Hippocampal formation (tissue), 2 donors: ENCODE measurements at regions not wholly inside any gene's neighbourhood (a gene's known extent, or its start where the extent isn't known, plus 50 kb on each side); places are given as distances from the start of the nearest gene placed in this dataset.
"Not testable (repeated sequence)": the region's sequence is repeated elsewhere in the genome, so short reads cannot be mapped to it uniquely, and the experiment has no call there.

Experiments
- DNase-seq, 2 donors: peaks; one replicate each; lab custom pipeline; 2025; lab: John Stamatoyannopoulos, UW

- no peak for DNase-seq
Measured at GRCh38 chr3:18236726-18237125, 188.4 kb downstream of the SATB1 start.

- no peak for DNase-seq
Measured at GRCh38 chr3:18234717-18235335, 190.3 kb downstream of the SATB1 start.

GRCh38 chr3:18233987-18234716 lies 191.0 kb downstream of the SATB1 start:
- no peak for DNase-seq

GRCh38 chr3:18232317-18232716 lies 192.8 kb downstream of the SATB1 start:
- no peak for DNase-seq

- DNase-seq: no peak
Measured at GRCh38 chr3:18228060-18228459, 197.1 kb downstream of the SATB1 start.

- DNase-seq: no peak
Measured at GRCh38 chr3:18225709-18226108, 199.4 kb downstream of the SATB1 start.

GRCh38 chr3:18224426-18224825 lies 200.7 kb downstream of the SATB1 start:
- no peak for DNase-seq

GRCh38 chr3:18223974-18224373 lies 201.2 kb downstream of the SATB1 start:
- DNase-seq: no peak

- DNase-seq: peak in 1 of 2 donors; percentile 10
Measured at GRCh38 chr3:18223571-18223970, 201.6 kb downstream of the SATB1 start.

- DNase-seq: no peak
Measured at GRCh38 chr3:18222686-18223085, 202.5 kb downstream of the SATB1 start.

GRCh38 chr3:18217507-18218174 lies 207.5 kb downstream of the SATB1 start:
- DNase-seq: no peak

- no peak for DNase-seq
Measured at GRCh38 chr3:18216996-18217395, 208.1 kb downstream of the SATB1 start.

- no peak for DNase-seq
Measured at GRCh38 chr3:18215639-18216038, 209.5 kb downstream of the SATB1 start.

- DNase-seq: no peak
Measured at GRCh38 chr3:18211116-18211515, 214.0 kb downstream of the SATB1 start.

GRCh38 chr3:18208856-18209255 lies 216.3 kb downstream of the SATB1 start:
- no peak for DNase-seq

GRCh38 chr3:18208091-18208490 lies 217.0 kb downstream of the SATB1 start:
- DNase-seq: no peak

- no peak for DNase-seq
Measured at GRCh38 chr3:18207226-18207625, 217.9 kb downstream of the SATB1 start.

- DNase-seq: not testable (repeated sequence)
Measured at GRCh38 chr3:18205701-18206100, 219.4 kb downstream of the SATB1 start.

- no peak for DNase-seq
Measured at GRCh38 chr3:18201315-18201714, 223.8 kb downstream of the SATB1 start.

GRCh38 chr3:18199757-18200156 lies 225.4 kb downstream of the SATB1 start:
- no peak for DNase-seq

- no peak for DNase-seq
Measured at GRCh38 chr3:18195836-18196235, 229.3 kb downstream of the SATB1 start.

- no peak for DNase-seq
Measured at GRCh38 chr3:18194431-18194830, 230.7 kb downstream of the SATB1 start.

- no peak for DNase-seq
Measured at GRCh38 chr3:18190646-18191045, 234.5 kb downstream of the SATB1 start.
